Activated B cell treated with CpG ODN at 0.5 μM for 24 hours (primary cell): ENCODE measurements at regions not wholly inside any gene's neighbourhood (a gene's known extent, or its start where the extent isn't known, plus 50 kb on each side); places are given as distances from the start of the nearest gene placed in this dataset.

Experiments
- ATAC-seq: fragments of 200-7000 bp; cut with Tn5 transposase; one replicate; pipeline ENCODE4 v1.10.0; 2021; ENCODE audit warnings: low read depth, mild to moderate bottlenecking, moderate library complexity
- CTCF ChIA-PET: fragments of 350-600 bp; sonication (Branson Sonifier 250); formaldehyde crosslinking; loops from one replicate; lab custom pipeline; 2021; ENCODE audit warnings: antibody characterized with exemption; lab: Charles Lee
- POLR2A ChIA-PET: fragments of 350-600 bp; sonication (Branson Sonifier 250); formaldehyde crosslinking; loops from one replicate; lab custom pipeline; 2021; ENCODE audit warnings: antibody characterized with exemption; lab: Charles Lee
- DNase-seq: peaks from one replicate; pipeline ENCODE4 v3.0.0; 2022
- H3K27ac Mint-ChIP-seq: one replicate; pipeline ENCODE4 v1.8.0; 2020; ENCODE audit warnings: mixed read lengths
- H3K27me3 Mint-ChIP-seq: one replicate; pipeline ENCODE4 v1.8.0; 2021; ENCODE audit warnings: mixed read lengths
- H3K36me3 Mint-ChIP-seq: one replicate; pipeline ENCODE4 v1.8.0; 2021; ENCODE audit warnings: low read depth, mixed read lengths
- H3K4me1 Mint-ChIP-seq: one replicate; pipeline ENCODE4 v1.8.0; 2021; ENCODE audit warnings: mixed read lengths
- H3K4me3 Mint-ChIP-seq: one replicate; pipeline ENCODE4 v1.8.0; 2020; ENCODE audit warnings: mild to moderate bottlenecking, mixed read lengths
- H3K9me3 Mint-ChIP-seq: one replicate; pipeline ENCODE4 v1.8.0; 2020; ENCODE audit warnings: mixed read lengths
- CTCF ChIP-seq: fragments of 200-600 bp; IDR thresholded peaks from one replicate; pipeline ENCODE4 v1.8.0; 2022; ENCODE audit warnings: antibody characterized with exemption, mild to moderate bottlenecking
- intact Hi-C: fragments of 100-400 bp; cut with micrococcal nuclease; formaldehyde crosslinking; loops from one replicate; pipeline ENCODE4 v1.15.1; 2024

GRCh38 chr21:24025101-24025500 lies 1582.2 kb downstream of the MRPL39 start:
- no peak for ATAC-seq
- ChIA-PET CTCF (interaction anchor here (1.0 kb wide), 1 partner anchor 56 kb away, joined by 3 read pairs; no protein-coding TSS in a partner anchor), POLR2A (no interaction called here)
- no peak overlapping the region for H3K27ac Mint-ChIP-seq
- no peaks in the 10 kb centered on the region for H3K27me3 Mint-ChIP-seq
- peaks cover 2% of the 10 kb centered on the region for H3K36me3 Mint-ChIP-seq
- intact Hi-C loops = no loop called here
- no peak for DNase-seq
- H3K9me3 Mint-ChIP-seq = peaks cover 6% of the 10 kb centered on the region
- no peaks in the 10 kb centered on the region for H3K4me1 Mint-ChIP-seq
- no peak overlapping the region for H3K4me3 Mint-ChIP-seq
- no peak for TF ChIP-seq CTCF

- no peak for DNase-seq
- H3K4me1 Mint-ChIP-seq = no peaks in the 10 kb centered on the region
- ChIA-PET CTCF (no interaction called here), POLR2A (no interaction called here)
- H3K4me3 Mint-ChIP-seq = no peak overlapping the region
- H3K27me3 Mint-ChIP-seq = no peaks in the 10 kb centered on the region
- peaks cover 11% of the 10 kb centered on the region for H3K9me3 Mint-ChIP-seq
- peaks cover 6% of the 10 kb centered on the region for H3K36me3 Mint-ChIP-seq
- no peak for TF ChIP-seq CTCF
- intact Hi-C loops = no loop called here
- no peak for ATAC-seq
- H3K27ac Mint-ChIP-seq = no peak overlapping the region
Measured at GRCh38 chr21:24023936-24024335, 1583.3 kb downstream of the MRPL39 start.

GRCh38 chr21:24023402-24023801 lies 1583.9 kb downstream of the MRPL39 start:
- Mint-ChIP-seq H3K36me3 (peaks cover 6% of the 10 kb centered on the region), H3K4me3 (no peak overlapping the region), H3K27ac (no peak overlapping the region), H3K4me1 (no peaks in the 10 kb centered on the region), H3K27me3 (no peaks in the 10 kb centered on the region), H3K9me3 (peaks cover 11% of the 10 kb centered on the region)
- intact Hi-C loops = no loop called here
- CTCF ChIA-PET = no interaction called here
- DNase-seq (no peak), ATAC-seq (no peak)
- POLR2A ChIA-PET = no interaction called here
- no peak for TF ChIP-seq CTCF

GRCh38 chr21:24014381-24014780 lies 1592.9 kb downstream of the MRPL39 start:
- no peak for ATAC-seq
- no peak for TF ChIP-seq CTCF
- Mint-ChIP-seq H3K27me3 (no peaks in the 10 kb centered on the region), H3K27ac (no peak overlapping the region), H3K4me1 (peaks cover 3% of the 10 kb centered on the region), H3K9me3 (no peaks in the 10 kb centered on the region), H3K4me3 (no peak overlapping the region), H3K36me3 (no peaks in the 10 kb centered on the region)
- ChIA-PET POLR2A (no interaction called here), CTCF (interaction anchor here (2.1 kb wide), 1 partner anchor 8 kb away, joined by 5 read pairs; no protein-coding TSS in a partner anchor)
- intact Hi-C loops = no loop called here
- no peak for DNase-seq

- ATAC-seq = no peak
- POLR2A ChIA-PET = no interaction called here
- intact Hi-C loops = no loop called here
- CTCF ChIA-PET = no interaction called here
- H3K27me3 Mint-ChIP-seq = no peaks in the 10 kb centered on the region
- no peak overlapping the region for H3K27ac Mint-ChIP-seq
- TF ChIP-seq CTCF = no peak
- H3K4me3 Mint-ChIP-seq = no peak overlapping the region
- H3K36me3 Mint-ChIP-seq = no peaks in the 10 kb centered on the region
- no peak for DNase-seq
- no peaks in the 10 kb centered on the region for H3K9me3 Mint-ChIP-seq
- peaks cover 3% of the 10 kb centered on the region for H3K4me1 Mint-ChIP-seq
Measured at GRCh38 chr21:24011087-24011486, 1596.2 kb downstream of the MRPL39 start.
